Neural cell (in vitro differentiated cells): ENCODE measurements at regions not wholly inside any gene's neighbourhood (a gene's known extent, or its start where the extent isn't known, plus 50 kb on each side); places are given as distances from the start of the nearest gene placed in this dataset.

Experiments
- H2AFZ ChIP-seq: fragments of 200-600, 300-800 bp; sonication (generic), shearing (Covaris generic); 2 replicates; pipeline ENCODE4 v1.6.0; 2014; ENCODE audit warnings: low read depth, mild to moderate bottlenecking, antibody characterized with exemption, low read length, moderate library complexity
- H3F3A ChIP-seq: fragments of 200-600 bp; shearing (Covaris generic); 2 replicates; pipeline ENCODE4 v1.6.1; 2016; ENCODE audit warnings: mild to moderate bottlenecking, moderate library complexity, mixed read lengths, antibody characterized with exemption, low read length; ENCODE audit not compliant: insufficient read depth, poor library complexity, severe bottlenecking
- H3K27ac ChIP-seq: fragments of 200-600, 300-800 bp; sonication (generic), shearing (Covaris generic); 2 replicates; pipeline ENCODE4 v1.5.1; 2014; ENCODE audit warnings: mild to moderate bottlenecking, low read length, moderate library complexity
- H3K27me3 ChIP-seq: fragments of 300-800, 200-600 bp; sonication (generic), shearing (Covaris generic); 2 replicates; pipeline ENCODE4 v1.6.0; 2014; ENCODE audit warnings: mild to moderate bottlenecking, low read depth, low read length, moderate library complexity; ENCODE audit not compliant: insufficient read depth
- H3K36me3 ChIP-seq: fragments of 300-800, 200-600 bp; sonication (generic), shearing (Covaris generic); 2 replicates; pipeline ENCODE4 v1.5.1; 2014; ENCODE audit warnings: mild to moderate bottlenecking, antibody characterized with exemption, low read length, moderate library complexity; ENCODE audit not compliant: insufficient read depth
- H3K4me2 ChIP-seq: fragments of 300-800, 200-600 bp; sonication (generic), shearing (Covaris generic); 2 replicates; pipeline ENCODE4 v1.6.0; 2014; ENCODE audit warnings: mild to moderate bottlenecking, low read length
- H3K4me3 ChIP-seq: fragments of 300-800, 200-600 bp; sonication (generic), shearing (Covaris generic); 2 replicates; pipeline ENCODE4 v1.5.1; 2014; ENCODE audit warnings: mild to moderate bottlenecking, low read length, moderate library complexity
- H3K79me2 ChIP-seq: fragments of 200-600 bp; shearing (Covaris generic); replicated peaks from 2 replicates; pipeline ENCODE4 v1.6.0; 2014; ENCODE audit warnings: mild to moderate bottlenecking, low read length, moderate library complexity; ENCODE audit not compliant: insufficient read depth
- H3K9ac ChIP-seq: fragments of 300-800, 200-600 bp; sonication (generic), shearing (Covaris generic); 2 replicates; pipeline ENCODE4 v1.6.1; 2016; ENCODE audit warnings: mild to moderate bottlenecking, low read length, mixed read lengths
- H3K9me2 ChIP-seq: fragments of 200-600 bp; shearing (Covaris generic); 2 replicates; pipeline ENCODE4 v1.6.1; 2016; ENCODE audit warnings: mild to moderate bottlenecking, low read length, mixed read lengths; ENCODE audit not compliant: insufficient read depth
- H3K9me3 ChIP-seq: fragments of 200-600, 300-800 bp; sonication (generic), shearing (Covaris generic); 2 replicates; pipeline ENCODE4 v1.6.1; 2016; ENCODE audit warnings: mild to moderate bottlenecking, mixed run types, low read length, moderate library complexity, mixed read lengths
- H4K20me1 ChIP-seq: fragments of 200-600 bp; shearing (Covaris generic); 2 replicates; pipeline ENCODE4 v1.6.1; 2016; ENCODE audit warnings: mild to moderate bottlenecking, mixed run types; ENCODE audit not compliant: insufficient read depth
- EP300 ChIP-seq: fragments of 450-650 bp; conservative IDR thresholded peaks from 2 replicates; pipeline ENCODE4 v1.6.1; 2014; ENCODE audit warnings: antibody characterized with exemption, mild to moderate bottlenecking, moderate library complexity; ENCODE audit not compliant: poor library complexity, severe bottlenecking
- EZH2 ChIP-seq: fragments of 200-600, 300-800 bp; shearing (Covaris generic), sonication (generic); IDR thresholded peaks from 2 replicates; pipeline ENCODE4 v1.6.1; 2014; ENCODE audit warnings: antibody characterized with exemption, low read length, borderline replicate concordance, mild to moderate bottlenecking; ENCODE audit not compliant: insufficient read depth, poor library complexity, severe bottlenecking
- MXI1 ChIP-seq: fragments of 450-650 bp; conservative IDR thresholded peaks from 2 replicates; pipeline ENCODE4 v1.6.1; 2014; ENCODE audit warnings: antibody characterized with exemption, mild to moderate bottlenecking; ENCODE audit not compliant: poor library complexity, severe bottlenecking
- POLR2AphosphoS5 ChIP-seq: IDR thresholded peaks from 2 replicates; pipeline ENCODE4 v1.6.1; 2012
- RAD21 ChIP-seq: fragments of 450-650 bp; conservative IDR thresholded peaks from 2 replicates; pipeline ENCODE4 v1.6.1; 2014; ENCODE audit warnings: antibody characterized with exemption, mild to moderate bottlenecking, moderate library complexity
- REST ChIP-seq: IDR thresholded peaks from 2 replicates; pipeline ENCODE4 v1.6.1; 2012; ENCODE audit warnings: borderline replicate concordance
- SMC3 ChIP-seq: fragments of 450-650 bp; conservative IDR thresholded peaks from 2 replicates; pipeline ENCODE4 v1.6.1; 2014; ENCODE audit warnings: antibody characterized with exemption, mild to moderate bottlenecking, moderate library complexity; ENCODE audit not compliant: poor library complexity
- TAF1 ChIP-seq: IDR thresholded peaks from 2 replicates; pipeline ENCODE4 v1.6.1; 2012; ENCODE audit warnings: low read depth
- TF ChIP-seq, protein P1 (sequence below): fragments of 450-650 bp; IDR thresholded peaks from 2 replicates; pipeline ENCODE4 v1.5.1; 2014; ENCODE audit warnings: antibody characterized with exemption, mild to moderate bottlenecking, moderate library complexity; ENCODE audit not compliant: poor library complexity, severe bottlenecking

GRCh38 chr2:3958465-3958864, 255.1 kb downstream of the DCDC2C start:
- H3K9me3 ChIP-seq: no peaks in the 10 kb centered on the region
- H3K4me3 ChIP-seq: no peak overlapping the region
- no peak overlapping the region for H3K9ac ChIP-seq
- no peaks in the 10 kb centered on the region for H3K36me3 ChIP-seq
- H3K27ac ChIP-seq: no peak overlapping the region
- no peaks in the 10 kb centered on the region for H3K27me3 ChIP-seq
- H4K20me1 ChIP-seq: no peaks in the 10 kb centered on the region
- no peak for TF ChIP-seq RAD21
- TF ChIP-seq, protein P1, sequence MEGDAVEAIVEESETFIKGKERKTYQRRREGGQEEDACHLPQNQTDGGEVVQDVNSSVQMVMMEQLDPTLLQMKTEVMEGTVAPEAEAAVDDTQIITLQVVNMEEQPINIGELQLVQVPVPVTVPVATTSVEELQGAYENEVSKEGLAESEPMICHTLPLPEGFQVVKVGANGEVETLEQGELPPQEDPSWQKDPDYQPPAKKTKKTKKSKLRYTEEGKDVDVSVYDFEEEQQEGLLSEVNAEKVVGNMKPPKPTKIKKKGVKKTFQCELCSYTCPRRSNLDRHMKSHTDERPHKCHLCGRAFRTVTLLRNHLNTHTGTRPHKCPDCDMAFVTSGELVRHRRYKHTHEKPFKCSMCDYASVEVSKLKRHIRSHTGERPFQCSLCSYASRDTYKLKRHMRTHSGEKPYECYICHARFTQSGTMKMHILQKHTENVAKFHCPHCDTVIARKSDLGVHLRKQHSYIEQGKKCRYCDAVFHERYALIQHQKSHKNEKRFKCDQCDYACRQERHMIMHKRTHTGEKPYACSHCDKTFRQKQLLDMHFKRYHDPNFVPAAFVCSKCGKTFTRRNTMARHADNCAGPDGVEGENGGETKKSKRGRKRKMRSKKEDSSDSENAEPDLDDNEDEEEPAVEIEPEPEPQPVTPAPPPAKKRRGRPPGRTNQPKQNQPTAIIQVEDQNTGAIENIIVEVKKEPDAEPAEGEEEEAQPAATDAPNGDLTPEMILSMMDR: no peak
- TF ChIP-seq TAF1: no peak
- TF ChIP-seq POLR2AphosphoS5: no peak
- TF ChIP-seq MXI1: no peak
- TF ChIP-seq EP300: no peak
- no peak for TF ChIP-seq EZH2
- TF ChIP-seq SMC3: no peak
- no peak for TF ChIP-seq REST
- no peak overlapping the region for H2AFZ ChIP-seq
- H3K4me2 ChIP-seq: no peak overlapping the region
- H3F3A ChIP-seq: no peaks in the 10 kb centered on the region
- no peaks in the 10 kb centered on the region for H3K9me2 ChIP-seq
- peaks cover 4% of the 10 kb centered on the region for H3K79me2 ChIP-seq

DNA sequence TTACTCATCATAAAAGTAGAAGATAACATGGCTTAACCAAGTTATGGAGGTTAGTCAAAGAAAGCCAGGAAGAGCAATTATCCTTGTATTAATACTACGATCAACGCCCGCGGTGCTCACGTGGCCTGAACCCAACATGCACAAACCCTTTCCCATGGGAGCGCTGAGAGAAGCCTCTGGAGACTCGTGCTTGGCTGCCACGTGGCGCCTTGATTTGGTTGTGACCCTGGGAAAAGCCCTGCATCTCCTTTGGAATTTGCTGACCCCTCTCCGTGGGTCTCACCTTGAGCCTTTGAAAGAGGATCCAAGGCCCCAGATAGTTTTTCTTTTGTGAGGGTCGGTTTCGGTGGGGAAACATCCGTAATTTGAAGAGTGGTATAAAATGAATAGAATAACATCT, 255.6 kb downstream of the DCDC2C start:
- Histone ChIP-seq H3K4me3 (no peak overlapping the region), H3K4me2 (no peak overlapping the region), H4K20me1 (no peaks in the 10 kb centered on the region), H3F3A (no peaks in the 10 kb centered on the region), H3K27ac (no peak overlapping the region), H3K9me2 (no peaks in the 10 kb centered on the region), H3K36me3 (no peaks in the 10 kb centered on the region), H2AFZ (no peak overlapping the region), H3K79me2 (peaks cover 4% of the 10 kb centered on the region), H3K9ac (no peak overlapping the region), H3K9me3 (no peaks in the 10 kb centered on the region), H3K27me3 (no peaks in the 10 kb centered on the region)
- TF ChIP-seq, protein P1: no peak
- TF ChIP-seq MXI1: no peak
- no peak for TF ChIP-seq SMC3
- TF ChIP-seq EZH2: no peak
- no peak for TF ChIP-seq EP300
- no peak for TF ChIP-seq REST
- TF ChIP-seq POLR2AphosphoS5: no peak
- no peak for TF ChIP-seq RAD21
- no peak for TF ChIP-seq TAF1
